Pancreas (tissue), 10 donors: ENCODE measurements at regions not wholly inside any gene's neighbourhood (a gene's known extent, or its start where the extent isn't known, plus 50 kb on each side); places are given as distances from the start of the nearest gene placed in this dataset.

Experiments
- ATAC-seq, 4 donors: fragments of 200-7000 bp; cut with Tn5 transposase; one replicate each; pipeline versions ENCODE4 v1.8.0 to v1.9.1; 2020; ENCODE audit warnings: mild to moderate bottlenecking in 4 of 4, moderate library complexity in 4 of 4
- DNase-seq, 6 donors: peaks; one replicate each; pipeline ENCODE4 v3.0.0-alpha.2; 2020
- FAIRE-seq: peaks from 2 replicates; lab custom pipeline; 2012; peaks lifted over from hg19 to GRCh38; lab: Jason Lieb, UNC
- H3K27ac ChIP-seq, 4 donors: fragments of 200-600 bp; sonication (generic); 1 replicate in 3 of 4; 2 replicates in 1 of 4; pipeline versions ENCODE4 v1.5.0 to v1.8.0; 2020
- H3K27me3 ChIP-seq, 4 donors: fragments of 200-600 bp; one replicate each; pipeline ENCODE4 v1.8.0; 2021
- H3K36me3 ChIP-seq, 3 donors: fragments of 200-600 bp; sonication (generic) in 1 of 3; one replicate each; pipeline versions ENCODE4 v1.5.0 to v1.8.0; 2020 to 2021
- H3K4me1 ChIP-seq, 3 donors: fragments of 200-600 bp; one replicate each; pipeline ENCODE4 v1.8.0; 2021
- H3K4me3 ChIP-seq, 4 donors: fragments of 200-600 bp; sonication (generic) in 2 of 4; one replicate each; pipeline versions ENCODE4 v1.5.0 to v1.8.0; 2020 to 2021
- H3K9me3 ChIP-seq, 4 donors: fragments of 200-600 bp; one replicate each; pipeline ENCODE4 v1.8.0; 2021
- WGBS, 2 donors: extraction: QIAGEN DNeasy Blood & Tissue Kit; methylation state at CpG; one replicate each; pipeline ENCODE4 v1.1.7; 2013; 5-methylcytosine and 5-hydroxymethylcytosine counted together
- intact Hi-C, 3 donors: fragments of 100-400 bp; cut with DNase I; formaldehyde crosslinking; loops; one replicate each; pipeline versions ENCODE4 v1.11.1 to v1.14.2; 2022
- TF ChIP-seq, protein P1 (sequence below), 4 donors: fragments of 200-600 bp; sonication (generic) in 3 of 4; IDR thresholded peaks; one replicate each; pipeline versions ENCODE4 v1.5.0 to v1.8.0; 2021; ENCODE audit warnings: antibody characterized with exemption in 4 of 4
- donor health status: healthy with polysubstance abuse.
- donor health status: DM: no; HTN: no; CAD: no; lungs with moderate emphysema.
- donor health status: DM: no; HTN: no; CAD: no.
- donor health status: control.
- donor health status: control.
- donor health status: Bipolar disorder and iron deficiency.
- donor health status: DM: yes; HTN: yes; CAD: no.
- donor health status: DM: no; HTN: no; CAD: no.
- donor health status: DM: no; HTN: no; CAD: no.
- donor health status: DM: yes; HTN: yes; CAD: no.

- TF ChIP-seq, protein P1, sequence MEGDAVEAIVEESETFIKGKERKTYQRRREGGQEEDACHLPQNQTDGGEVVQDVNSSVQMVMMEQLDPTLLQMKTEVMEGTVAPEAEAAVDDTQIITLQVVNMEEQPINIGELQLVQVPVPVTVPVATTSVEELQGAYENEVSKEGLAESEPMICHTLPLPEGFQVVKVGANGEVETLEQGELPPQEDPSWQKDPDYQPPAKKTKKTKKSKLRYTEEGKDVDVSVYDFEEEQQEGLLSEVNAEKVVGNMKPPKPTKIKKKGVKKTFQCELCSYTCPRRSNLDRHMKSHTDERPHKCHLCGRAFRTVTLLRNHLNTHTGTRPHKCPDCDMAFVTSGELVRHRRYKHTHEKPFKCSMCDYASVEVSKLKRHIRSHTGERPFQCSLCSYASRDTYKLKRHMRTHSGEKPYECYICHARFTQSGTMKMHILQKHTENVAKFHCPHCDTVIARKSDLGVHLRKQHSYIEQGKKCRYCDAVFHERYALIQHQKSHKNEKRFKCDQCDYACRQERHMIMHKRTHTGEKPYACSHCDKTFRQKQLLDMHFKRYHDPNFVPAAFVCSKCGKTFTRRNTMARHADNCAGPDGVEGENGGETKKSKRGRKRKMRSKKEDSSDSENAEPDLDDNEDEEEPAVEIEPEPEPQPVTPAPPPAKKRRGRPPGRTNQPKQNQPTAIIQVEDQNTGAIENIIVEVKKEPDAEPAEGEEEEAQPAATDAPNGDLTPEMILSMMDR (IDR thresholded peaks at IDR 0.05): no peak
- H3K27me3 ChIP-seq: no peaks in the 10 kb centered on the region
- 62 to 67% methylated on average over 2 of the region's 2 CpGs for WGBS, 2 donors
- no peak overlapping the region for H3K4me3 ChIP-seq
- intact Hi-C loops: no loop called here
- H3K27ac ChIP-seq: no peak overlapping the region
- no peak for DNase-seq
- H3K9me3 ChIP-seq: no peaks in the 10 kb centered on the region
- no peak for FAIRE-seq
- no peak for ATAC-seq
- no peaks in the 10 kb centered on the region for H3K36me3 ChIP-seq
- no peaks in the 10 kb centered on the region for H3K4me1 ChIP-seq
These were observed 207.7 kb upstream of the ATP11B start for GRCh38 chr3:182585532-182586150.

DNA sequence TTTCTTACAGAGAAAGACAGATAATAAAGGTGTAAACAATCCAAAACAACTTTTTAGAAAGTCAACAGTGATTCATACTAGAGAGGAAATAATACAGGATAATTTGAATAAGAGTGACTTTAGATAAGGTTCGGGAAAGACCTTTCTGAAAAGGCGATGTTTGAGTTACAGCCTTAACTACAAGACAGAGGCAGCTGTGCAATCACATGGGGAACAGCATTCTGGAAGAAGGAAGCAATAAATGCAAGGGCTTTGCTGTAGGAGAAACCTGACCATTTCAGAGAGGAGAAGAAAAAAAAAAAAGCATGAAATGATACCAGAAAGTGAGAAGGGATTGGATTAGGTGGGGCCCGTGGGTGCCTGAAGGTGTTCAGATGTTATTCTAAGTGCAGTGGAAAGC is 200.6 kb upstream of the ATP11B start:
- H3K9me3 ChIP-seq: no peaks in the 10 kb centered on the region
- ATAC-seq: no peak
- H3K27ac ChIP-seq: no peak overlapping the region
- peaks cover 0 to 8% (median 6%) of the 10 kb centered on the region in 3 donors for H3K4me1 ChIP-seq
- FAIRE-seq: no peak
- TF ChIP-seq, protein P1 (IDR thresholded peaks at IDR 0.05): no peak
- no peaks in the 10 kb centered on the region for H3K36me3 ChIP-seq
- no peak for DNase-seq
- 73 to 88% methylated on average over 3 of the region's 3 CpGs for WGBS, 2 donors
- peaks cover 0 to 3% (median 0%) of the 10 kb centered on the region in 4 donors for H3K27me3 ChIP-seq
- no peak overlapping the region for H3K4me3 ChIP-seq
- intact Hi-C loops: no loop called here

GRCh38 chr3:182596676-182597410 is 196.5 kb upstream of the ATP11B start:
- Histone ChIP-seq H3K9me3 (no peaks in the 10 kb centered on the region), H3K27ac (no peak overlapping the region), H3K4me3 (no peak overlapping the region), H3K27me3 (peaks cover 0 to 3% (median 0%) of the 10 kb centered on the region in 4 donors), H3K36me3 (no peaks in the 10 kb centered on the region), H3K4me1 (peaks cover 0 to 11% (median 6%) of the 10 kb centered on the region in 3 donors)
- FAIRE-seq (no peak), DNase-seq (no peak), ATAC-seq (peak in 2 of 4 donors; percentile 62)
- TF ChIP-seq, protein P1 (IDR thresholded peaks at IDR 0.05): no peak
- intact Hi-C loops: no loop called here
- 62 to 65% methylated on average over 17 of the region's 17 CpGs for WGBS, 2 donors

- Histone ChIP-seq H3K4me3 (no peak overlapping the region), H3K9me3 (no peaks in the 10 kb centered on the region), H3K36me3 (no peaks in the 10 kb centered on the region), H3K27me3 (peaks cover 0 to 3% (median 0%) of the 10 kb centered on the region in 4 donors), H3K4me1 (peaks cover 0 to 11% (median 6%) of the 10 kb centered on the region in 3 donors), H3K27ac (no peak overlapping the region)
- TF ChIP-seq, protein P1 (IDR thresholded peaks at IDR 0.05): no peak
- intact Hi-C loops: no loop called here
- ATAC-seq (peak in 2 of 4 donors; percentile 50 to 51), DNase-seq (no peak), FAIRE-seq (no peak)
- 32 to 36% methylated on average over 3 of the region's 3 CpGs for WGBS, 2 donors
These were observed 195.7 kb upstream of the ATP11B start for GRCh38 chr3:182597621-182598041.

DNA sequence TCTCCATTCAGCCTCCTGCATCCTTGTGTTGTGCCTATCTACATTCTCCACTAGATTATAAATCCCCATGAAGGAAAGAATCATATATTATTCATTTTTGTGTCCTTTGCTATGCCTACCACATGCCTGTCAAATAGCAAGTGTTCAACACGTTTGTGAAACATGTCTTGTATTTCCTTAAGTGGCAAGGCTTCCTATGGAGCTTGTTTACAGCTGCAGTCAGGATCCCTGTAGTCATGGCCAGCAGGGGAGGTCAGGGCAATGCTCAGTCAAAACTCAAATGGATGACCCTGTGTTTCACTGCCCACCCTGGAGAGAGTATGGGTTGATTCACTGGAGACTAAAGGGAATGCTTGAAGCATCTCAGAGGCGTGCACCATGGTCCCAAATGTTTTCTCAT is 191.7 kb upstream of the ATP11B start:
- Histone ChIP-seq H3K27ac (no peak overlapping the region), H3K27me3 (no peaks in the 10 kb centered on the region), H3K4me3 (no peak overlapping the region), H3K9me3 (no peaks in the 10 kb centered on the region), H3K36me3 (no peaks in the 10 kb centered on the region), H3K4me1 (peaks cover 0 to 17% (median 16%) of the 10 kb centered on the region in 3 donors)
- intact Hi-C loops: no loop called here
- TF ChIP-seq, protein P1 (IDR thresholded peaks at IDR 0.05): no peak
- DNase-seq: no peak
- ATAC-seq: no peak
- FAIRE-seq: no peak
- WGBS, 2 donors: 52 to 70% methylated on average over 2 of the region's 2 CpGs
